ENCODE measurements at regions not wholly inside any gene's neighbourhood (a gene's known extent, or its start where the extent isn't known, plus 50 kb on each side); places are given as distances from the start of the nearest gene placed in this dataset.
"Not testable (repeated sequence)": the region's sequence is repeated elsewhere in the genome, so short reads cannot be mapped to it uniquely, and the experiment has no call there.

DNA sequence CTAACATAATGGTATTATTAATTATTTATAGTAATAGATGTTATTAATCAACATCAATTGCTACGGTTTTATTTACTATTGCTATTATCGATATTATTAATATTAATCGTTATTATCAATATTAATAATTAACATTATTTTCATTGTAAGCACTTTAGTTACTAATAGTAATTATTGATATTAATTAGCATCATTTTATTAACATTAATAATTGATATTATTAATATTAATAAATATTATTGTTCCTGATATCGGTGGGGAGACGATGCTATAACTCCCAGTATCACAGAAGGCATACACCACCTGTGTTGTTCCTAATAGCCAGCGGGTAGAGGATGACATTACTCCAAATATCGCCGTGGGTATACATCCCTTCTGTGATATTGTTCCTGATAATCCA lies 335.5 kb downstream of the MEX3B start:
- DNase-seq (ENCODE audit: insufficient read length, low spot score) = no peak
- FAIRE-seq = no peak
- TF ChIP-seq, protein P1, sequence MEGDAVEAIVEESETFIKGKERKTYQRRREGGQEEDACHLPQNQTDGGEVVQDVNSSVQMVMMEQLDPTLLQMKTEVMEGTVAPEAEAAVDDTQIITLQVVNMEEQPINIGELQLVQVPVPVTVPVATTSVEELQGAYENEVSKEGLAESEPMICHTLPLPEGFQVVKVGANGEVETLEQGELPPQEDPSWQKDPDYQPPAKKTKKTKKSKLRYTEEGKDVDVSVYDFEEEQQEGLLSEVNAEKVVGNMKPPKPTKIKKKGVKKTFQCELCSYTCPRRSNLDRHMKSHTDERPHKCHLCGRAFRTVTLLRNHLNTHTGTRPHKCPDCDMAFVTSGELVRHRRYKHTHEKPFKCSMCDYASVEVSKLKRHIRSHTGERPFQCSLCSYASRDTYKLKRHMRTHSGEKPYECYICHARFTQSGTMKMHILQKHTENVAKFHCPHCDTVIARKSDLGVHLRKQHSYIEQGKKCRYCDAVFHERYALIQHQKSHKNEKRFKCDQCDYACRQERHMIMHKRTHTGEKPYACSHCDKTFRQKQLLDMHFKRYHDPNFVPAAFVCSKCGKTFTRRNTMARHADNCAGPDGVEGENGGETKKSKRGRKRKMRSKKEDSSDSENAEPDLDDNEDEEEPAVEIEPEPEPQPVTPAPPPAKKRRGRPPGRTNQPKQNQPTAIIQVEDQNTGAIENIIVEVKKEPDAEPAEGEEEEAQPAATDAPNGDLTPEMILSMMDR (IDR thresholded peaks at IDR 0.05; ENCODE audit: insufficient read depth, missing control alignments) = no peak

DNA sequence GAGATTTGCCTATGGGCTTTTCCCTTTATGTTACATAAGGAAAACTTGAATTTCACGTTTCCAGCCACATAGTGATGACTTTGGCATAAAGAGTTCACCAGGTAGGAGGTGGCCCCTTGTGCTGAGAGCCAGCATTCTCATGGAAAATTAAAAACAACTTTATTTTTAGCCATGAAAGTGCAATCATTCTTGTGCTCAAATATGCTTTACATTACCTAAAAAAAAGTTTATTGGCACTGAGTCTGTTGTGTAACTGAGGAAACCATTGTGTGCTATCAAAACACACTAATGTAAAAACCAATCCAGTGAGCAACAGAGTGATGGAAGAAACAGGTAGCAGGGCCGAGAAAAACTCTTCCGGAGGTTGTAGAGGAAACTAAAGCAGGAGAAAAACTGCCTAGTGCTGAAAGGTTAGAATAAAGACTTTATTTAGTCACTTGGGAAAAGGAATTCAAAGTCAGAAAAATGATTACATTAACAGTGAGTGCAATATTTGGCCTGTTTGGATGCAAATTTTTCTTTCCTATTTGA lies 332.9 kb upstream of the TMC3 start:
- DNase-seq (ENCODE audit: insufficient read length, low spot score); FAIRE-seq: not testable (repeated sequence)

DNA sequence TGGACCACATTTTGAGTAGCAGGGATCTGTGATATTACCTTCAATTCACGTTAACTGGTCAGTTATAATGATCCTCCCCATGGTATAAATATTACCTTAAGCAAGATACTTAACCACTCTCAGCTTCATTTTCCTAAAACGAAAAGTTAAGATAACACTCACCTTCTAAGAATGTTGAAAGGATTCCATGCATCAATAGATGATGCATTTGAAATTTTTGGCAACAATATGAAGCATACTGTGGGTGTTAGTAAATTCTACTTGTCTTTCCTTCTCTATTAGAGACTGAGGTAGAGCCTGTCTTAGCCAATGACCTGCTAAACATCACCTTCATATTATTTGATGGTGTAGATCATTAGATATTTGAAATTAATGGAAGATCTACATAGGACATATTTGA lies 331.7 kb upstream of the TMC3 start:
- not testable (repeated sequence) for FAIRE-seq; DNase-seq (ENCODE audit: insufficient read length, low spot score)

DNA sequence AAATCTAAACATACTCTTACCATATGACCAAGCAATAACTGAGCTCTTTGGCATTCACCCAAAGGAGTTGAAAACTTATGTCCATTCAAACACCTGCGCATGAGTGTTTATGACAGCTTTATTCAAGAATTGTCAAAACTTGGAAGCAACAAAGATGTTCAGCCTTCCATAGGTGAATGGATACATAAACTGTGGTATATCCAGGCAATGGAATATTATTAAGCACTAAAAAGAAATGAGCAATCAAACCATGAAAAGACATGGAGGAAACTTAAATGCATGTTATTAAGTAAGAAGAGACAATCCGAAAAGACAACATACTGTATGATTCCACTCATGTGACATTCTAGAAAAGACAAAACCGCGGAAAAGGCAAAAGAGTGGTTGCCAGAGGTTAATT lies 312.0 kb upstream of the TMC3 start:
- FAIRE-seq (no peak), DNase-seq (ENCODE audit: insufficient read length, low spot score) (no peak)
- TF ChIP-seq, protein P1 (IDR thresholded peaks at IDR 0.05; ENCODE audit: insufficient read depth, missing control alignments) = no peak

DNA sequence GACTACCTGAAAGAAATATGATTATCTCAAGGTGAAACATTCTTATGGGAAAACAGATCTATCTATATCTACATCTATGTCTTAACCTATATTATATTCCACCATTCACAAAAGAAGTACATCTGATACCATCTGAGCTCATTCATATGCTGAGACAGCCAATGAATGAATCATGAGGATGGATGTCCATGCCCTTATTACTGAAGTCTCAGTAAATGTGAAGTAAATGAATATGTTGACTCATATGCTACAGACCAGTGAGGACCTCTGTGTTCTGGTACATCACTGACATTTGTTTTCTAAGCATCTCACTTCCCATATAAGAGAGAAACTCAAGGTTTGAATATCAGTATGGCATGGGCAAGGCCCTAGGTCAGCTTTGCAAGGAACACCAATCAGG lies 311.2 kb upstream of the TMC3 start:
- no peak for DNase-seq (ENCODE audit: insufficient read length, low spot score)
- no peak for FAIRE-seq
- TF ChIP-seq, protein P1 (IDR thresholded peaks at IDR 0.05; ENCODE audit: insufficient read depth, missing control alignments) = no peak

DNA sequence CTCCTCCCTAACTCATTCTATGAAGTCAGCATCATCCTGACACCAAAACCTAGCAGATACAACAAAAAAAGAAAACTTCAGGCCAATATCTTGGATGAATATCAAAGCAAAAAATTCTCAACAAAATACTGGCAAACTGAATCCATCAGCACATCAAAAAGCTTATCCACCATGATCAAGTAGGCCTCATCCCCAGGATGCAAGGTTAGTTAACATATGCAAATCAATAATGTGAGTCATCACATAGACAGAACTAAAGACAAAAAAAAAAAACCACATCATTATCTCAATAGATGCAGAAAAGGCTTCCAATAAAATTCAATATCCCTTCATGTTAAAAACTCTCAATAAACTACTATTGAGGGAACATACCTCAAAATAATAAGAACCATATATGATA lies 306.8 kb upstream of the TMC3 start:
- no peak for DNase-seq (ENCODE audit: insufficient read length, low spot score)
- FAIRE-seq = no peak
- TF ChIP-seq, protein P1 (IDR thresholded peaks at IDR 0.05; ENCODE audit: insufficient read depth, missing control alignments) = no peak

DNA sequence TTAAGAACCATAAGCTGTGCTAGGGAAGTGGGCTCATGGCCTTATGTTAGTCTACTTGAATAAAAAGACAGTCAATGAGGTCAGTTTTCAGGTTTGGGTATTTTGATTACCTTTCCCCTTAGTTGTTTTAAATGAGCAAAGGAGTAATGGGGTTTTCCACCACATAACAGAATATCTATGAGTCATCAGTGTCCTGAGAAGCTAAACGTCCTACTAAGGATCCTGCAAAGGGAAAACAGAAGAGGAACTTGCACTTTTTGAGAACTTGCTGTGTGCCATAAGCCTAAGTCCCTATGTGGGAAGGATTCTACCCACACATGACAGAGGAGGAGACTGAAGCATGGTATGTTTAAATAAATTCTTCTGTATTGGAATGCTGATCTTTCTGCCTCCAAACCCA lies 292.8 kb upstream of the TMC3 start:
- no peak for DNase-seq (ENCODE audit: insufficient read length, low spot score)
- FAIRE-seq = no peak
- TF ChIP-seq, protein P1 (IDR thresholded peaks at IDR 0.05; ENCODE audit: insufficient read depth, missing control alignments) = no peak

DNA sequence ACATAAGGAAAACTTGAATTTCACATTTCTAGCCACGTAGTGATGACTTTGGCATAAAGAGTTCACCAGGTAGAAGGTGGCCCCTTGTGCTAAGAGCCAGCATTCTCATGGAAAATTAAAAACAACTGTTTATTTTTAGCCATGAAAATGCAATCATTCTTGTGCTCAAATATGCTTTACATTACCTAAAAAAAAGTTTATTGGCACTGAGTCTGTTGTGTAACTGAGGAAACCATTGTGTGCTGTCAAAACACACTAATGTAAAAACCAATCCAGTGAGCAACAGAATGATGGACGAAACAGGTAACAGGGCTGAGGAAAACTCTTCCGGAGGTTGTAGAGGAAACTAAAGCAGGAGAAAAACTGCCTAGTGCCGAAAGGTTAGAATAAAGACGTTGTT lies 287.0 kb upstream of the TMC3 start:
- no peak for FAIRE-seq
- TF ChIP-seq, protein P1 (IDR thresholded peaks at IDR 0.05; ENCODE audit: insufficient read depth, missing control alignments) = no peak
- DNase-seq (ENCODE audit: insufficient read length, low spot score) = no peak

All from D721Med (cell line).